MCF 10A (cell line): ENCODE measurements at regions not wholly inside any gene's neighbourhood (a gene's known extent, or its start where the extent isn't known, plus 50 kb on each side); places are given as distances from the start of the nearest gene placed in this dataset.

Experiments
- BruUV-seq: library from RNA; stranded (reverse); fragments of 400-500 nt; replicated peaks from 2 replicates; lab custom pipeline; 2021; lab: Mats Ljungman, UMichigan
- CTCF ChIA-PET: fragments of 300-600 bp; sonication (Branson Sonifier 250); formaldehyde crosslinking; extraction: SDS; loops from one replicate; lab custom pipeline; 2021; ENCODE audit warnings: antibody characterized with exemption, inconsistent platforms; lab: Yijun Ruan, JAX
- POLR2A ChIA-PET: fragments of 300-600, 350-650 bp; sonication (Branson Sonifier 250); formaldehyde crosslinking; extraction: SDS; loops from one replicate; lab custom pipeline; 2020; ENCODE audit warnings: antibody characterized with exemption, inconsistent platforms; lab: Yijun Ruan, JAX
- DNase-seq: peaks from one replicate; pipeline ENCODE4 v3.0.0-alpha.2; 2018; ENCODE audit not compliant: unreplicated experiment
- H3K27ac Mint-ChIP-seq: one replicate; pipeline ENCODE4 v1.8.0; 2022; ENCODE audit warnings: mild to moderate bottlenecking, low read depth, mixed read lengths; ENCODE audit not compliant: unreplicated experiment
- H3K27me3 Mint-ChIP-seq: one replicate; pipeline ENCODE4 v1.8.0; 2022; ENCODE audit warnings: mixed read lengths; ENCODE audit not compliant: insufficient read depth, unreplicated experiment
- H3K36me3 Mint-ChIP-seq: one replicate; pipeline ENCODE4 v1.8.0; 2022; ENCODE audit warnings: mild to moderate bottlenecking, moderate library complexity, mixed read lengths; ENCODE audit not compliant: insufficient read depth, unreplicated experiment
- H3K4me1 Mint-ChIP-seq: one replicate; pipeline ENCODE4 v1.8.0; 2022; ENCODE audit warnings: mixed read lengths; ENCODE audit not compliant: insufficient read depth, unreplicated experiment
- H3K4me3 Mint-ChIP-seq: one replicate; pipeline ENCODE4 v1.8.0; 2022; ENCODE audit warnings: mild to moderate bottlenecking, moderate library complexity, mixed read lengths; ENCODE audit not compliant: unreplicated experiment
- H3K9me3 Mint-ChIP-seq: one replicate; pipeline ENCODE4 v1.8.0; 2022; ENCODE audit warnings: mixed read lengths; ENCODE audit not compliant: unreplicated experiment
- CTCF ChIP-seq: fragments of 200-600 bp; IDR thresholded peaks from one replicate; pipeline ENCODE4 v1.8.0; 2022; ENCODE audit warnings: antibody characterized with exemption, mild to moderate bottlenecking; ENCODE audit not compliant: unreplicated experiment
- intact Hi-C: fragments of 100-400 bp; cut with micrococcal nuclease; formaldehyde crosslinking; loops from 2 replicates; pipeline ENCODE4 v1.14.1; 2022

- no peak overlapping the region for H3K4me3 Mint-ChIP-seq
- no TSS peak for BruUV-seq
- ChIA-PET CTCF (interaction anchor here (1.7 kb wide), 1 partner anchor 17 kb away, joined by 5 read pairs; no protein-coding TSS in a partner anchor), POLR2A (no interaction called here)
- H3K27ac Mint-ChIP-seq, result no peak overlapping the region
- no peaks in the 10 kb centered on the region for H3K27me3 Mint-ChIP-seq
- H3K9me3 Mint-ChIP-seq, result no peaks in the 10 kb centered on the region
- no peaks in the 10 kb centered on the region for H3K36me3 Mint-ChIP-seq
- H3K4me1 Mint-ChIP-seq, result no peaks in the 10 kb centered on the region
- DNase-seq, result no peak
- intact Hi-C loops, result no loop called here
- no peak for TF ChIP-seq CTCF
These were observed 460.4 kb upstream of the MARCKS start for GRCh38 chr6:113396730-113397129.

GRCh38 chr6:113397236-113397635, 459.9 kb upstream of the MARCKS start:
- H3K27ac Mint-ChIP-seq, result no peak overlapping the region
- CTCF ChIA-PET, result interaction anchor here (1.7 kb wide), 1 partner anchor 17 kb away, joined by 5 read pairs; no protein-coding TSS in a partner anchor
- TF ChIP-seq CTCF, result no peak
- intact Hi-C loops, result no loop called here
- no peaks in the 10 kb centered on the region for H3K27me3 Mint-ChIP-seq
- DNase-seq, result no peak
- H3K4me3 Mint-ChIP-seq, result no peak overlapping the region
- no TSS peak for BruUV-seq
- no peaks in the 10 kb centered on the region for H3K36me3 Mint-ChIP-seq
- H3K4me1 Mint-ChIP-seq, result no peaks in the 10 kb centered on the region
- no peaks in the 10 kb centered on the region for H3K9me3 Mint-ChIP-seq
- POLR2A ChIA-PET, result no interaction called here

- no peak for DNase-seq
- BruUV-seq, result no TSS peak
- no peaks in the 10 kb centered on the region for H3K27me3 Mint-ChIP-seq
- ChIA-PET CTCF (no interaction called here), POLR2A (interaction anchor here (1.4 kb wide), 1 partner anchor 458 kb away, joined by 4 read pairs; no protein-coding TSS in a partner anchor)
- no peaks in the 10 kb centered on the region for H3K4me1 Mint-ChIP-seq
- H3K4me3 Mint-ChIP-seq, result no peak overlapping the region
- no peaks in the 10 kb centered on the region for H3K9me3 Mint-ChIP-seq
- intact Hi-C loops, result no loop called here
- H3K27ac Mint-ChIP-seq, result no peak overlapping the region
- no peaks in the 10 kb centered on the region for H3K36me3 Mint-ChIP-seq
- TF ChIP-seq CTCF, result no peak
These were observed 455.9 kb upstream of the MARCKS start for GRCh38 chr6:113401231-113401630.

- Mint-ChIP-seq H3K4me3 (no peak overlapping the region), H3K27ac (no peak overlapping the region), H3K9me3 (no peaks in the 10 kb centered on the region), H3K36me3 (no peaks in the 10 kb centered on the region), H3K27me3 (no peaks in the 10 kb centered on the region), H3K4me1 (no peaks in the 10 kb centered on the region)
- intact Hi-C loops, result no loop called here
- BruUV-seq, result no TSS peak
- POLR2A ChIA-PET, result interaction anchor here (0.6 kb wide), 1 partner anchor 177 kb away, joined by 4 read pairs; no protein-coding TSS in a partner anchor
- DNase-seq, result no peak
- TF ChIP-seq CTCF, result no peak
- CTCF ChIA-PET, result no interaction called here
These were observed 454.6 kb upstream of the MARCKS start for GRCh38 chr6:113402544-113402943.
